T-helper 2 cell treated with Interferon-gamma antibody and Interleukin-4, amounts not matched to agents 100 ng/mL and 5 ng/mL, for 36 hours (primary cell): ENCODE measurements at regions not wholly inside any gene's neighbourhood (a gene's known extent, or its start where the extent isn't known, plus 50 kb on each side); places are given as distances from the start of the nearest gene placed in this dataset.

Experiments used
- intact Hi-C: fragments of 100-400 bp; cut with micrococcal nuclease; formaldehyde crosslinking; loops from one replicate; pipeline ENCODE4 v1.15.1; 2023

DNA sequence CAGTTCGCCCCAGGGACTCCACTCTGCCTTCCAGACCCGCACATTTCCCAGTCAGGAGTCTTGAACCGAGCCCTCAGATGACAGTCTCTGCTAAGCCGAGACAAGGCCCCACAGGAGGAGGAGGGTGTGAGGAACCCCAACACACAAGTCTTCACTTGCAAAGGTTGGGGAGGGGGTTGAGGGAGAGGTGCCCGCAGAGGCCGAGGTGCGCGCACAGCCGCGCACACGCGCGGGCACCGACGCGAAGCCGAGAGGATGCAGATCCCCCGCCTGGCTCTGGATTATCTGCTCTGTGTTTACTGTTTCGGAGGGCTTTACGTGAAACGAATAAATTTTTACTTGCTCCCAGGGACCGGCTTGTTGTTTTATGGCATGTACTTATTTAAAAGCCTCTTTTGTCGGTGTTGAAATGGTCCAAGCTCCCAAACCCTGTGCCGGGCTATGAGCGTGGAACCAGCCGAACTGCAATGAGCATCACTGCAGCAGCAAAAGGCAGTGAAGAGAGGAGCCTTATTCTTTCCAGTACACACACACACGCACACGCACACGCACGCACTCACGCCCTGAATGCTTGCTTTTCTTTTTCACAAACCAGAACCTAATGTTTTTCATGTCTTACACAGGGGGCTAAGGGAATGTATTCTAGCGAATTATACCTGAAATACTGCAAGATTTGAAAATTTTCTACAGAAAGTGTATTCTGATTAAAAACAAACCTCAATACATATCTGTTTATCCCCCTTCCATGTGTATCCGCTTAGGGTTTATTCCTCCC is 297.7 kb downstream of the PARP8 start:
- intact Hi-C loops = loop anchor here (1.0 to 2.0 kb wide), 3 partner anchors 421 to 1693 kb away; no protein-coding TSS in a partner anchor

- intact Hi-C loops = loop anchor here (2.0 to 5.0 kb wide), 2 partner anchors 420 to 1952 kb away; no protein-coding TSS in a partner anchor
Measured at GRCh38 chr5:50964746-50965653, 298.6 kb downstream of the PARP8 start.

GRCh38 chr5:50965654-50966375 is 299.4 kb downstream of the PARP8 start:
- intact Hi-C loops = loop anchor here (2.0 to 5.0 kb wide), 2 partner anchors 419 to 1951 kb away; no protein-coding TSS in a partner anchor

DNA sequence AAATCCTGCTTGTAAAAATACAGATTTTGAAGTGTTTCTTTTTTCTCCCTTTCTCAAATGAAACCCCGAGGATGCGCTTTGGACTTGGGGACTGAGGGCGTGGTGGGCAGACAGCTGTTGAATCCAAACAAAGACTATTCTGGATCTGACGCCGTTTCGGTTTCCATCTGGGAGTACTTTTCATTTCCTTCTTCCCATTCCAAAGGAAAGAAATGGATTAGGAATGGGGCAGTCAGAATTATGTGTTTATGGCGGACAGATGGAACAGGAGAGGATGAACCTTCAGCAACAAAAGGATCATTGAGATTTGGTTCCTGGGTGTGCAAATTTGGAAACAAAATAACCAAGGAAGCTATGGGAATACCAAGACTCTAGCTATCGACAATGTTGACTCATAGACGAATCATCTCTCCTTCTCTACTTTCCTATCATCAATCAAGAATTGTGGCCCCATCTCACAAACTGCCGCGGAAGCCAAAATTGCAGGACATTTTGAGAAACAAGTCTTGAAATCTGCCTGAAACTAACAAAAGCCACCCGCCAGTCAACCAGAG is 300.6 kb downstream of the PARP8 start:
- intact Hi-C loops = loop anchor here (5.0 kb wide), 1 partner anchor 1950 kb away; no protein-coding TSS in a partner anchor

DNA sequence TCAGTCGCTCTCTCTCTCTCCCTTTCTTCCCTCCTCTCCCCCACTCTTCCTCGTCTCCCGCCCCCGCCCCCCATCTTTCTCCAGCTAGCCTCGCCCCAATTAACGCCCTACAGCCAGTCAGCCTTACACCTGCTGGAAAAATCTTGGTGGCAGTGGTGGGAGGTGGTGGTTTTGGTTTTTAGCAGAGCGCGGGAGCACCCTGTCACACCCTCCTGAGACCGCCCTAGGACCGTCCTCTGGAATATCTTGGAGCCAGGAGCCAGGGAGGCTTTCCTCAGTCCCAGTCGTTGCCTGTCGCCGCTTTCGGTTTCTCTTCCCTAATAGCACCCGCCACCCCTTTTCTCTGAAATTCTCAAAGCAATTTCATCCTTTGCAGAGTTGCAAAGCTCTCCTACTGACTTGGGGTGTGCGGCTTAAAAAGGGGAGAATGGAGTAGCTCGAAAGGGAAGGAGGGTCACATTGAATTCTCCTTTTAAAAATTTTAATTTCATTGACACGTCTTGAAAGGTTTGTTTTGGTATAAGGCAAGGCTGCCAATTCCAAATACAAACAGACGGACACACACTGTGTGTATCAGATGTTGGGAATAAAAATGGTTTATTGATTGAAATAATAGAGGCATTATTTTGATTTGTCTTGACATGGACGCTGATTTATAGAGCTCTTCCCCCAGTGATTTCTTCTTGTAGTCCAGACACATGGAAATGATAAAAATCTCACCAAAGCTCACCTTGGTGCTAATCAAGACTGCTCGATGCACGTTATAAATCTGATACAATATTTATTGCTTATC is 301.3 kb downstream of the PARP8 start:
- intact Hi-C loops = loop anchor here (5.0 kb wide), 1 partner anchor 1950 kb away; no protein-coding TSS in a partner anchor

DNA sequence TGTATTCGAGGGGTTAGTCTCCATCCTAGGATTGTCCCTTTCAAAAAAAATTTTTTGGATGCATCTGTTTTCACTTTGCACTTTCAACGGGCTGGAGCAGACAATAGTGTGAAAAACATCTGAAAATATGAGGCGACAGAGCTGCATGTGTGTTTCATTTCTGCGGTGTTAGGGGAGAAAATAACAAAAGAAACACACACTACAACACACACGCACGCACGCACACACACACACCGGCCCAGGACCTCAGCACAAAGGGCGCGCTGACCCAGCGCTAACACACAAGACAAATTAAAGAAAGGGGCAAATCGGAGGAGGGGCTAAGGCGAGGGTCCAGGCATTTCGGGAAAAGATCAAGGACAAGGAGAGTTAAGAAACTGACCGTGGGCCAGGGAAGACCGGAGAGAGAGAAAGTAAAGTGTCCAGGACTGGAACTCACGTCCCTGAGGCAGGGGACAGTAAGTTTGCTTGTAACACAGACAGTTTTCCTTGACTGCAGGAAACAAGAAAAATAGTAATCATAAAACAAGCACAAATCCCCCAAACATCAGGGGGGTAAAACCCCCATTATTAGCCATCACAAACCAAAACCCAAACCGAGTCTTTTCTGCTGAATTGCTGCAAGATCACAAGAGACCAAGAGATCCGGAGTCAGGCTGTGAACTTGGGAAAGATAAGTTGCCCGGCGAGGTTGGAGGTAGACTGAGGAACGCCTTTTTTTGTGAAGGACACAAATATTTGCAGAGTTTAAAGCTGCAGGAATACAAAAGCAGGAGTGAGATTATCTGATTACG is 302.1 kb downstream of the PARP8 start:
- intact Hi-C loops = loop anchor here (5.0 kb wide), 1 partner anchor 1949 kb away; no protein-coding TSS in a partner anchor

GRCh38 chr5:50969151-50970031 is 303.0 kb downstream of the PARP8 start:
- intact Hi-C loops = loop anchor here (5.0 kb wide), 1 partner anchor 1948 kb away; no protein-coding TSS in a partner anchor

DNA sequence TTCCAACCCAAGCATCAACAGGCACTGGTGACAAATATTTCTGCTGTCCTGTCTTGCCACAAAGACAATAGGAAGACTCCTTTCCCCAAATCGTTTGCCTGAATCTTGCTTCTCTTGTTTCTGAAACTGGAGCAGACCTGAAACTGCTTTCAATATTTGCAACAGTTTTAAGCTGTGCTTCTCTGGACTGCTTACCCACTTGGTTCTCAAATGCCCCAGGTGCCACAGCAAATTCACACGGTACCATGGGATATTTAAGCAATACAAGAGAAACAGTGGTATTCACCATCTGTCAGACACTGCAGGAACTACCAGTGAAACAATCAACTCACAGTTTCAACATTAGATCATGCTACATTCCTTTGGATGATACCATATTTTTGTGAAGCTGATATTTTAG is 309.4 kb downstream of the PARP8 start:
- intact Hi-C loops = no loop called here

DNA sequence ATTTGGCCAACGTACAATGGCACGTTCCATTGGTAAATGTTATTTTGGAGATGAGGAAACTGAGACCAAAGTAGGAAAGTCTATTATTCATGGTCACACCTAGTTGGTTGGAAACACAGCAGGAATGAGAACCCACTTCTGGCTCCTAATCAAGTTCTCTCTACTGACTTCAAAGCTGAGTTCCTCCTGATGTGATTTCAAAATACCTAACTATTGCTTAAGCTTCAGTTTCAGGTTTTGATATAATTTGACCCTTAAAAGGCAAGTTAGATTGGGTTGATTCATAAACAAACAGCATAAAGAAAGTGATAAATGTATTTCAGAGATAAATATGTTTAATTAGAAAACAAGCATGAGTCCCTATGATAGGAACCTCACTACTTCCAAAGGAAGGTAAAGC is 312.5 kb downstream of the PARP8 start:
- intact Hi-C loops = no loop called here

GRCh38 chr5:50984640-50985039 is 318.2 kb downstream of the PARP8 start:
- intact Hi-C loops = no loop called here

GRCh38 chr5:50990296-50990924 is 324.0 kb downstream of the PARP8 start:
- intact Hi-C loops = no loop called here

DNA sequence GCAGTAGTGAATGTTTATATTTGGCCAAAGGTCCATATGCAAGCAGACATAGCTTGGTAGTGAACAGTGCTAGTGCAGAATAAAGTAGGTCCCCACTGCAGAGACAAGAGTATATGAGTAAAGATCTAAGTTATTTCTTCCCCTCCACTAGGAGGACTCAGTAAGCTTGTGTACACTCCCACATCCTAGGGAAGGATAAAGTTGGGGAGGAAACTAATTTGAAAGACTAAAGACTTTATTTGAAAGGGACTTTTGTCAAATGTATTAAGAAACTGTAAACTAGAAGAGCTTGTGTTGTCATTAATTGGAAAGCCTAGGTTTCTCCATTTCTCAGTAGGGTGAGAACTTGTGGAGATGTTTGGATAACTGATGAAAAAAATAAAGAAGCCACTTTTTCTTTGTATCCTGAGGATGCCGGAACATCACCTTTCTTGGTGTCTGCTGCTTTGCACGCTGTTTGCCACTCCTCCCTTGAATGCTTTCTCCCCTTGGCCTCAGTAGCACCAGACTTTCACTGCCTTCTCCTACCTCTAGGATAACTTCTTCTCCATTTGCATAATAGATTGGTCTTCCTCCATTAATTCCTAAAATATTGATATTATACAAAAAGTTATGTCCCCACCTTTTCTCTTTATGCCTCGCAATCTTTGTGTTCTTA is 329.0 kb downstream of the PARP8 start:
- intact Hi-C loops = no loop called here

DNA sequence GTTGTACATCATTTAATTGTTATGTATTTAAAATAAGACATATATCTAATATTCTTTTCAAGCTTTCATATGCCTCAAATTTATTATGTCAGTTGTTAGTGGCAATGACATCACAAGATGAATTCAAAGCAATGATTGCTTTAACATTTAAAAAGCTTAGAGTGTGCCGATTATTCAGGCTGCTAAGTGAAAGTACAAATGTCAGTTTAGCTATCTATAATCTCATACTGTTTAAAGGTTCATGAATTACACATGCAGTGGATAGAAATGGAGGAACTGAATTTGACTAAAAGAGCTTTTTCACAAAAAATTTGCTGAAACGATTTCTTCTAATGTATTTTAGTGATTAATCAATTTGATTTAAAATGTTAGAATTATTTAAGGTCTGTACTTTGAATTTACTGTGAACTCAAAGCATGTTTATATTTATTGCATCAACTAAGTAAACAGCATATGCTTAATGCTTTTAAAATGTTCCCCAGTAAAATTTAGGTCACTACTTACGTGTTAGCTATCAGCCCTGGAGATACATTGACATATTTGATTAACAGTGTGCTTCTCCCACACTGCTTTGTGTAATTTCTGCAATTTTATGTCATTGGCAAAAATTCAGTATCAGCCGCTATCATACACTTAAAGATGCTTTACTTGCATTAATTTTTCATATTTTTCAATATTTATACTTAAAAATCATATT is 334.9 kb downstream of the PARP8 start:
- intact Hi-C loops = no loop called here

- intact Hi-C loops = no loop called here
Measured at GRCh38 chr5:51002368-51002767, 335.9 kb downstream of the PARP8 start.

- intact Hi-C loops = no loop called here
Measured at GRCh38 chr5:51013036-51013435, 346.6 kb downstream of the PARP8 start.

DNA sequence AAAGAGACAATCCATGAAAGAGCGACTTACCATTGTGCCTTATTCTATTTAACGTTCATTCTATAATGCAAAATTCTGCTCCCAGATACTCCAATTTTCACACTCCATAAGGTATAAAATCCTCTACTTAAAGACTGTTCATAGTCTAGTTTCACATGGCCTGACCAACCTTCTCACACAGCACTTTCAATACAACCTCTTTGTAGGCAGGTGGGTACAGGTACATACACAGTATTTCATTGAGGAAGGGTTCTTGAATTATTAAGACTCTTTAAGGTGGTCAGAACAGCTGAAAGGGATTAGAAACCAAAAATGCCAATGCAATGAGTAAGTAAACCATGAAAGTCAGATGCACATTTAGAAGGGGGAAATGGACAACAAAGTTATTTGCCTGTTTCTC is 352.0 kb downstream of the PARP8 start:
- intact Hi-C loops = no loop called here

- intact Hi-C loops = no loop called here
Measured at GRCh38 chr5:51024263-51024662, 357.8 kb downstream of the PARP8 start.
